HG02610 (cell line): ENCODE measurements at regions not wholly inside any gene's neighbourhood (a gene's known extent, or its start where the extent isn't known, plus 50 kb on each side); places are given as distances from the start of the nearest gene placed in this dataset.
"Not testable (repeated sequence)": the region's sequence is repeated elsewhere in the genome, so short reads cannot be mapped to it uniquely, and the experiment has no call there.

Experiments used
- ATAC-seq: cut with Tn5 transposase; IDR thresholded peaks from one replicate; pipeline ENCODE4 v1.9.1; 2021; ENCODE audit warnings: mild to moderate bottlenecking, moderate library complexity; ENCODE audit not compliant: unreplicated experiment

DNA sequence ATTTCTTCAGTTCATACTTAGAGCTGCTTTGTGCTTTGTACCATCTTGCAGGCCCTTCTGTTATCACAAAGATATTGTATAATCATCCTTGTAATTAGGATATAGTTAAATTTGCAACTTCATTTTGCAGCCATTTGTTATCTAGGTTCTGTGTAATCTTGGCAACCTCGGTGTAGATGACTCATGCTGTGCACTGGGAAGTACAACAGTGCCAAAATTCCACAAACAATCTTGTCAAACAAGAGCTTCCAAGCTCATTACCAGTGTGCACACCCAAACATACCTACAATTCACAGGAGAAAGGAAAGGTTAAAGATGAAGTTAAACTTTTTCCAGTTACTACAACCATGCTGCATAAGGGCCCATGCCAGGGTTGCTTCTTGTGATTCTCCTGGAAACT, 1231.8 kb downstream of the CDH11 start:
- no peak for ATAC-seq

DNA sequence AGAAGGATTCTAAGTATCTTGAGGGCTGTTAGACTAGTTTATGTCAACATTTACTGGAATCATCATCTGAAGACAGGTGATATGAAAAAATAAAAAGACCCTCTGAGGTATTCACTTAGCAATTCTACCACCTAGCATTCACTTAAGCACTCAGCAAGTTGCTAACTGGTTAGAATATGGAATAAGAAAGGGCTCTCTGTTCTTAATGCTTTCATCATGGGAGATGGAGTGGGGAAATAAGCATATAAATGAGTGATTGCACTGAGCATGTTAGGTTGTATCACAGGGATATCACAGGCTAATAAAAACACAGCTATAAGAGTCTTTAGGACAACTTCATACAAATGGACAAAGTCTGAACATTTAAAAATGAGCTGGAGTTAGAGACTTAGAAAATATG, 1238.8 kb downstream of the CDH11 start:
- ATAC-seq: no peak

DNA sequence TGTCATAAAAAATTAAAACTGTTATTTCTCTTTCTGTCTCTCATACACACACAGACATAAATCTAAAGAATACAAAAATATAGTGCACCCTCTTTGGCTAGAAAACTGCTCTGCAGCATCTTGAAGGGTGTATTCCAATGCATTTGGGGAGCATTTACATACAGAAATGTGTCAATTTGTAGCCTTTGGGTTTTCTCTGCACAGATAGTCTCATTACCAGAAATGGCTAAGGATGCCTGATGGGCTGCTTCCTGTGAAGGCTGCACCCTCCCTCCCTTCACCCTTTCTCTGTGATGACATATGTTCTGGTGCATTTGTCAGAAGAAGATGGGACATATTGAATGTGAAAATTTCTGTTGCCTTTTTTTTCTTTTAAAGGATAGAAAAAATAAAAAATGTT, 1239.3 kb downstream of the CDH11 start:
- no peak for ATAC-seq

DNA sequence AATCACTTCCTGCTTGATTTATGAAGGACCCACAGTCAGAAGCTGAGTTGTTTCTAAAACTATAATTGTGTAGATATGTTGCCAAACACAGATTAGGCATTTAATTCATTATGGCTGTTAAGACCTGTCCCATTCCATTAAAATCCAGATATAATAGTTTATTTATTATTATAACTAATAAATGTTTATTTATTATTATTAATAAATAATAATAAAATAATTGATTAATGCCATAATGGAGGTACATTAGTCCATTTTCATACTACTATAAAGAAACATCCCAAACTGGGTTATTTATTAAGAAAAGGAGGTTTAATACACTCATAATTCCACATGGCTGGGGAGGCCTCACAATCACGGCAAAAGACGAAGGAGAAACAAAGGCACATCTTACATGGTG, 1240.9 kb downstream of the CDH11 start:
- no peak for ATAC-seq

DNA sequence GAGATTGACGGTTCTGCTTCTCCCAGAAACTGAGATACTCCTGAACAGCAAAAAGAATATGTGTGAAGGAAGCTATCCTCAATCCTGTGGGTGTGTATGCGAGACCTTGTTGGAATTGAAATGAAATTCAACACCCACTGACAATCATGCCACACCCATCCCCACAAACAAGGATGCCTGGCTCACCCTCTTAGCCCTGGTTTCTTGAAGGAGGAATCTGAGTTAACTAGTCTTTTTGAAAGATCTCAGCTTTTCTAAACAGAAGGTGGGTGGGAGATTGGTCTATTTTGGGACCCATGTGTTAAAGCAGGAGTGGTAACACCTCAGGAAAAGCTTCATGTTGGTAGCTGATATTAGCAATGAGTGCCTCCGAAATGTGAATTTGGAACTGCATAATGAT, 1244.5 kb downstream of the CDH11 start:
- no peak for ATAC-seq

DNA sequence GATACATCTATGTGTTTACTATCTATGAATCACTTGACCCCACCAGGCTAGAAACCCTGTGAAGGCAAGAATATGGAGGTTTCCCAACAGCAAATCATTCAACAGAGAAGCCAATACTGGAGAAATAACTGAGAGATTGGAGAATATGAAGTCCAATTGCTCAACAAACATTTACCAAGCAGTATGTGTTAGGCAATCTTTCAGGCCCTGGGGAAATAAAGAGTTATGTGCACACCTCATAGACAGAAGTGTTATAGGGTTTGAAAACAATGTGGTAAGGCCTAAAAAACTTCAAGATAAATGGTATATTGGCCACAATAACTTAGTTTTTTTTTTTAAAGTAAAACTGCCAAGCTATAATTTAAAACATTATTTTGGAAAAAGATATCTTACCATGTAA, 1245.8 kb downstream of the CDH11 start:
- ATAC-seq: no peak

DNA sequence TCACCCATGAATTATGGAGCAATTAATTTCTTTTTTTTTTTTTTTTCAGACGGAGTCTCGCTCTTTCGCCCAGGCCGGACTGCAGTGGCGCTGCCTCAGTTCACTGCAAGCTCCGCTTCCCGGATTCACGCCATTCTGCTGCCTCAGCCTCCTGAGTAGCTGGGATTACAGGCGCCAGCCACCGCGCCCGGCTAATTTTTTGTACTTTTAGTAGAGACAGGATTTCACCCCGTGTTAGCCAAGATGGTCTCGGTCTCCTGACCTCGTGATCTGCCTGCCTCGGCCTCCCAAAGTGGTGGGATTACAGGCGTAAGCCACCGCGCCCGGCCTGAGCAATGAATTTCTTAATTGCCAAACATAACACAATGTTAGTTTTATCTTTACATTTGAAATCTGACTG, 1261.2 kb downstream of the CDH11 start:
- not testable (repeated sequence) for ATAC-seq

DNA sequence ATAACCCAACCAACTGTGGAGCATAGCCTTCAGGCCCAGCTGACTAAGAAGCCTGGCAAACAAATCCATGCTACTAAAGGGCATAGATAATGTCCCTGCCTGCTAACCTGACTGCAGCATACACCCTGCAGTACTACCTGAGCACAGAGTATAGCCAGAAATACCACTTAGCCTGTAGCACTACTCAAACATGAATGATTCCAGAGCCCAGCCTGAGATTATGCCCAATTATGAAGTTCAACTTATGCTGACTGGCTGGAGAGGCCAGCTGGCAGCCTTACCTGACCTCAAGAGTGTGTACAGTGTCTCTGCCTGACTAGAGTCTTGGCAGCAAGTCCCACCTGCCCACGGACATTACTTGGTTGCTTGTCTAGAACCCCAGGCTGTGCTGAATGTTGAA, 1265.3 kb downstream of the CDH11 start:
- ATAC-seq: no peak

GRCh38 chr16:63850979-63851378, 1270.9 kb downstream of the CDH11 start:
- ATAC-seq: no peak

- no peak for ATAC-seq
Observed at GRCh38 chr16:63841271-63841670, 1280.6 kb downstream of the CDH11 start.

- no peak for ATAC-seq
Observed at GRCh38 chr16:63830061-63830460, 1291.8 kb downstream of the CDH11 start.

- ATAC-seq: no peak
Observed at GRCh38 chr16:63822818-63823217, 1299.0 kb downstream of the CDH11 start.

- no peak for ATAC-seq
Observed at GRCh38 chr16:63816276-63816675, 1305.6 kb downstream of the CDH11 start.

DNA sequence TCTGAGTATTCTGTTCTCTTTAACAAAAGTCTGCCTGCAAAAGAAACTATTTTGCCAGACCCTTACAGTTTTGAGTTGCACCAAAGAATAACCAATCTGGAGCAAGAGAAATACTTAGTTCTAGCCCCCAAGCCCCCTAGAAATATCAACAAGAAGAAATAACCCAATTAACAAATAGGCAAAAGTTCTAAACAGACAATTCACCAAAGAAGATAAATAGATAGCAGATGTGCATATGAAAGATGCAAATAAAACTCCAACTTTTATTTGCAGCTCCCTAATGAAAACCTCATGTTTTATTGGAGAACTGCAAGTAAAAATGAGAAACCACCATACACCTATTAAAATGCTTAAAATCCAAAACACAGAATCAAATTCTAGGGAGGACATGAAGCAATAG, 1308.0 kb downstream of the CDH11 start:
- ATAC-seq: no peak

DNA sequence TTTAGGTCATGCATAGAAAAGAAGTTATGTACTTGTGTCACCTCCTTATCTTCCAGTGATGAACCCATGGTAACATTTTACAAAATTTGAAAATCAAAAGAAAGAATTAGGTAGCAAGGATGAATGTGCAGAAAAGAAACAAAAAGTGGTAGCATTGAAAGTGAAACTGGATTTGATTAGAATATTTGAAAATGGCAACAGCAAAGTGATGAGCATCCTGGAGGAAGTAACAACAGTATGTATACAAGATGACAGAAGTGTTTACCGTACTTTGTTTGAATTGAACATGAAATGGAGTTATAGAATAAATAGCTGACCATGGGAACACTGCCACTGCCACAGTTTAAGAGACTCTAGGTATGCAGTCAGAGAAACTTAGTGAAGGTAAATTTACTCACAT, 1313.1 kb downstream of the CDH11 start:
- no peak for ATAC-seq

- no peak for ATAC-seq
Observed at GRCh38 chr16:63806794-63807506, 1314.9 kb downstream of the CDH11 start.

DNA sequence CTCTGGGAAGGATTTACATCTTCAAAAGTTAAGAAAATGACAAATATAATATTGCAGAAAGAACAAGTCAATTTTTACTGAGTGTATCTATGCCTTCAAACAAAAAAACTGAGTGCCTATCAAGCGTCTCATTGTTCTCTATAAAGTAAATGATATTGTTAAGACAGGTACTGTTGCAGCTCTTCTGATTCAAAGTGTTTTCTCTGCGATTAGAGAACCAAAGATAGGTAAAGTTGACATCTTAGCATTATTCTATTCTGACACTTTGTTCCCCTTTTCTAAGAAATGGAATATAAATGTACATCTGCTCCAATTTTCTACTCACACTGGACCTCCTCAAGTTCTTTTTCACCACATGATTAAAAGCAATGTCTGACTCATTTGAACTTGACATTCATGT, 1317.7 kb downstream of the CDH11 start:
- no peak for ATAC-seq

DNA sequence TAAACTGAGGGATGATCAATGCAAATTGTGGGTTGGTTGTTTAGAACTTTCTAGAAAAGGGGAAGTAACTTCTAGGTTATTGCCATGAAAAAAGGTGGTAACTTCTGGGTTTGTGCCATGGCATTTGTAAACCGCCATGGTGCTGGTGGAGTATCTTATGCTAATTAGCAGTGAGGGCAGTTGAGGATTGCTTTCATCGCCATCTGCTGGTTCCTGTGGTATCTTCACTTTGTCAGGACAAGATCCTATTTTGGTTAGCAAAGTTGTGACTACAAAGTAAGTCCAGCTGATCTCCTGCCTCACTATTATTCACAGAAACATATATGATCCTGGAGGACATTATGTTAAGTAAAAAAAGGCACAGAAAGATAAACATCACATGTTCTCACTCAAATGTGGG, 1332.3 kb downstream of the CDH11 start:
- no peak for ATAC-seq

GRCh38 chr16:63787014-63787413, 1334.8 kb downstream of the CDH11 start:
- no peak for ATAC-seq

- ATAC-seq: no peak
Observed at GRCh38 chr16:63785170-63785569, 1336.7 kb downstream of the CDH11 start.

- ATAC-seq: no peak
Observed at GRCh38 chr16:63776437-63776836, 1345.4 kb downstream of the CDH11 start.

GRCh38 chr16:63776034-63776433, 1345.8 kb downstream of the CDH11 start:
- ATAC-seq: no peak

DNA sequence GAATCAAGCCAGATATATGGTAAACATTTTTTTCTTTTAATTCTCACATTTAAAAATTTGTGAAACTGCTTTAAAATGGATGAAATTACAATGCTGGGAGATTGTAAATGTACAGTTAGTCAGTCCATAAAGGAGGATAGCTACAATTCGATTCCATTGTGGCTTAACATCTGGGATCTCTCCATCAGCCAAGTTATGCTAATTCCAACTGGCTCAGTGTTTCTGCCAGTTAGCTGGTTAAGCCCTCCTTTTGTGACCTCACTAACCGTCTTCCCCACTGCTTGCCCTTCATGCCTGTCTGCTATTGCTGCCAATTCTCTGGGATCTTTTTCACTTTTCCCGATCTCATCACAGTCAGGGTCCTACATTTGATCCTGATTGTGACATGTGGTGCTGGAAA, 1347.6 kb downstream of the CDH11 start:
- no peak for ATAC-seq
